DND-41 (cell line): ENCODE measurements at regions not wholly inside any gene's neighbourhood (a gene's known extent, or its start where the extent isn't known, plus 50 kb on each side); places are given as distances from the start of the nearest gene placed in this dataset.

Experiments used
- ATAC-seq: fragments of 200-7000 bp; cut with Tn5 transposase; 3 replicates; pipeline ENCODE4 v1.9.1; 2021; ENCODE audit warnings: low read depth; ENCODE audit not compliant: insufficient read depth
- DNase-seq: peaks from one replicate; pipeline ENCODE4 v3.0.0-alpha.2; 2020
- H2AFZ ChIP-seq: 2 replicates; pipeline ENCODE4 v1.6.0; 2012; ENCODE audit warnings: low read depth, low read length
- H3K27ac ChIP-seq: 2 replicates; pipeline ENCODE4 v1.5.1; 2012; ENCODE audit warnings: low read length, inconsistent platforms
- H3K27me3 ChIP-seq: fragments of 200-600 bp; sonication (generic); 2 replicates; pipeline ENCODE4 v1.6.0; 2012; ENCODE audit warnings: low read length, mild to moderate bottlenecking, inconsistent platforms; ENCODE audit not compliant: insufficient read depth, poor library complexity
- H3K36me3 ChIP-seq: 2 replicates; pipeline ENCODE4 v1.5.1; 2012; ENCODE audit warnings: low read length, inconsistent platforms; ENCODE audit not compliant: insufficient read depth
- H3K4me1 ChIP-seq: 2 replicates; pipeline ENCODE4 v1.5.1; 2012; ENCODE audit warnings: mild to moderate bottlenecking, low read length; ENCODE audit not compliant: insufficient read depth
- H3K4me2 ChIP-seq: 2 replicates; pipeline ENCODE4 v1.6.0; 2012; ENCODE audit warnings: mild to moderate bottlenecking, moderate library complexity, low read length, inconsistent platforms; ENCODE audit not compliant: insufficient read depth
- H3K4me3 ChIP-seq, 2 experiments: fragments of 200-600 bp in 1 of 2; shearing (Covaris generic) in 1 of 2; 2 replicates each; pipeline ENCODE4 v1.5.1; 2012 to 2016; ENCODE audit warnings: inconsistent platforms in 2 of 2, low read length in 2 of 2, mild to moderate bottlenecking in 2 of 2, low read depth in 1 of 2, moderate library complexity in 1 of 2
- H3K79me2 ChIP-seq: 2 replicates; pipeline ENCODE4 v1.6.0; 2012; ENCODE audit warnings: low read length, inconsistent platforms; ENCODE audit not compliant: insufficient read depth
- H3K9ac ChIP-seq: 2 replicates; pipeline ENCODE4 v1.6.0; 2012; ENCODE audit warnings: low read depth, mild to moderate bottlenecking, inconsistent platforms, low read length, moderate library complexity
- H3K9me3 ChIP-seq: 2 replicates; pipeline ENCODE4 v1.5.1; 2012; ENCODE audit warnings: low read length, moderate library complexity, mild to moderate bottlenecking, inconsistent platforms; ENCODE audit not compliant: insufficient read depth, severe bottlenecking
- H4K20me1 ChIP-seq: 2 replicates; pipeline ENCODE4 v1.6.0; 2012; ENCODE audit warnings: low read length; ENCODE audit not compliant: insufficient read depth
- EZH2 ChIP-seq: IDR thresholded peaks from 3 replicates; pipeline ENCODE4 v1.6.1; 2012; ENCODE audit warnings: borderline replicate concordance, low read depth, mild to moderate bottlenecking, moderate library complexity, low read length, inconsistent platforms; ENCODE audit not compliant: severe bottlenecking
- TF ChIP-seq, protein P1 (sequence below): IDR thresholded peaks from 2 replicates; pipeline ENCODE4 v1.5.1; 2012; ENCODE audit warnings: borderline replicate concordance, low read length, moderate library complexity, mild to moderate bottlenecking; ENCODE audit not compliant: poor library complexity, severe bottlenecking; ENCODE audit errors: extremely low read depth

DNA sequence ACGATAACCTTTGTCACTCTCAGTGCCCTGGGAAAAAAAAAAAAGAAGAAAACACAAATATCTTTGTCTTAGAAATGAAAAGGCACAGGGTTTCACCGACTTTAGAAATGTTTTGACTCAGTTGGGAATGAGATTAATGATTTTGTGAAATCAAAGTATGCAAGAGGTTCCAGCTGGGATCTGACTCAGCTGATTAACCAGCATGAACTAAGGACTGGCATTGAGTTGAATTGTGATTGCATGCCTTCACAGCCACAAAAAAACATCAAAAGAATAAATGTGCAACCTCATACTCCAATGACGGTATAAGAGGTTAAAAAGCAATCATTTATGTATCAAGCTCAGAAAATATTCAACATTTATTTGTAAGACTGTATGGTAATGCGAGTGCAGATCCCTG lies 566.6 kb upstream of the DSEL start:
- Histone ChIP-seq H3K4me3 (no peak overlapping the region), H4K20me1 (no peaks in the 10 kb centered on the region), H3K9ac (no peak overlapping the region), H3K4me2 (no peak overlapping the region), H3K79me2 (no peaks in the 10 kb centered on the region), H2AFZ (no peak overlapping the region), H3K27ac (no peak overlapping the region), H3K9me3 (no peaks in the 10 kb centered on the region), H3K36me3 (no peaks in the 10 kb centered on the region), H3K4me1 (no peaks in the 10 kb centered on the region), H3K27me3 (no peaks in the 10 kb centered on the region)
- TF ChIP-seq, protein P1, sequence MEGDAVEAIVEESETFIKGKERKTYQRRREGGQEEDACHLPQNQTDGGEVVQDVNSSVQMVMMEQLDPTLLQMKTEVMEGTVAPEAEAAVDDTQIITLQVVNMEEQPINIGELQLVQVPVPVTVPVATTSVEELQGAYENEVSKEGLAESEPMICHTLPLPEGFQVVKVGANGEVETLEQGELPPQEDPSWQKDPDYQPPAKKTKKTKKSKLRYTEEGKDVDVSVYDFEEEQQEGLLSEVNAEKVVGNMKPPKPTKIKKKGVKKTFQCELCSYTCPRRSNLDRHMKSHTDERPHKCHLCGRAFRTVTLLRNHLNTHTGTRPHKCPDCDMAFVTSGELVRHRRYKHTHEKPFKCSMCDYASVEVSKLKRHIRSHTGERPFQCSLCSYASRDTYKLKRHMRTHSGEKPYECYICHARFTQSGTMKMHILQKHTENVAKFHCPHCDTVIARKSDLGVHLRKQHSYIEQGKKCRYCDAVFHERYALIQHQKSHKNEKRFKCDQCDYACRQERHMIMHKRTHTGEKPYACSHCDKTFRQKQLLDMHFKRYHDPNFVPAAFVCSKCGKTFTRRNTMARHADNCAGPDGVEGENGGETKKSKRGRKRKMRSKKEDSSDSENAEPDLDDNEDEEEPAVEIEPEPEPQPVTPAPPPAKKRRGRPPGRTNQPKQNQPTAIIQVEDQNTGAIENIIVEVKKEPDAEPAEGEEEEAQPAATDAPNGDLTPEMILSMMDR = no peak
- no peak for TF ChIP-seq EZH2
- DNase-seq (no peak), ATAC-seq (no peak)

DNA sequence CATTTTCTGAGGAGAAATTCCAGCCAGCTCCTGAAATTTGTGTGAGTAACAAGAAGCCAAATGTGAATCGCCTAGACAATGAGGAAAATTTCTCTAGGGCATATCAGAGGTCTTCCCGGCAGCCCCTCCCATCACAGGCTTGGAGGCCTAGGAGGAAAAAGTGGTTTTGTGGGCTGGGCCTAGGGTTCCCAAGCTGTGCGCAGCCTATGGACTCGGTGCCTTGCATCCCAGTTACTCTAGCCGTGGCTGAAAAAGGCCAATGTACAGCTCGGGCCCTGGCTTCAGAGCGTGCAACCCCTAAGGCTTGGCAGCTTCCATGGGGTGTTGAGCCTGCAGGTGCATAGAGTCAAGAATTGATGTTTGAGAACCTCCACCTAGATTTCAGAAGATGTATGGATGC lies 556.2 kb upstream of the DSEL start:
- Histone ChIP-seq H3K4me3 (no peak overlapping the region), H4K20me1 (no peaks in the 10 kb centered on the region), H3K9me3 (no peaks in the 10 kb centered on the region), H3K9ac (no peak overlapping the region), H3K4me2 (no peak overlapping the region), H3K27ac (no peak overlapping the region), H3K36me3 (no peaks in the 10 kb centered on the region), H2AFZ (no peak overlapping the region), H3K27me3 (no peaks in the 10 kb centered on the region), H3K4me1 (no peaks in the 10 kb centered on the region), H3K79me2 (no peaks in the 10 kb centered on the region)
- DNase-seq = no peak
- TF ChIP-seq, protein P1 = no peak
- TF ChIP-seq EZH2 = no peak
- no peak for ATAC-seq

DNA sequence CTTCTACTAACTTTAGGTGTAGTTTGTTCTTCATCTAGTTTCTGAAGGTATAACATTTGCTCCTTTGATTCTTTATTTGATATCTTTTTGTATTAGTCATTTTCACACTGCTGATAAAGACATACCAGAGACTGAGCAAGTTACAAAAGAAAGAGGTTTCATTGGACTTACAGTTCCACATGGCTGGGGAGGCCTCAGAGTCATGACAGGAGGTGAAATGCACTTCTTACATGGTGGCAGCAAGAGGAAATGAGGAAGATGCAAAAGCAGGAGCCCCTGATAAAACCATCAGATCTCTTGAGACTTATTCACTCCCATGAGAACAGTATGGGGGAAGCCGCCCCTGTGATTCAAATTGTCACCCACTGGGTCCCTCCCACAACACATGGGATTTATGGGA lies 544.4 kb upstream of the DSEL start:
- no peak for ATAC-seq
- no peaks in the 10 kb centered on the region for H3K79me2 ChIP-seq

More for the DNA sequence above, 544.4 kb upstream of the DSEL start:
- no peaks in the 10 kb centered on the region for H3K36me3 ChIP-seq
- H2AFZ ChIP-seq = no peak overlapping the region
- TF ChIP-seq, protein P1 = no peak
- no peak for TF ChIP-seq EZH2
- H4K20me1 ChIP-seq = no peaks in the 10 kb centered on the region
- DNase-seq = no peak
- H3K9me3 ChIP-seq = no peaks in the 10 kb centered on the region
- no peaks in the 10 kb centered on the region for H3K4me1 ChIP-seq
- H3K27me3 ChIP-seq = no peaks in the 10 kb centered on the region
- no peak overlapping the region for H3K9ac ChIP-seq
- no peak overlapping the region for H3K4me2 ChIP-seq
- H3K27ac ChIP-seq = no peak overlapping the region
- H3K4me3 ChIP-seq = no peak overlapping the region
